Natural killer cell treated with Interleukin-12 subunit alpha and Interleukin-12 subunit beta and Interleukin-15 and Interleukin-18, amount 100 ng/mL, for 72 hours (primary cell): ENCODE measurements at regions not wholly inside any gene's neighbourhood (a gene's known extent, or its start where the extent isn't known, plus 50 kb on each side); places are given as distances from the start of the nearest gene placed in this dataset.

Experiments used
- ATAC-seq, 2 donors: fragments of 150-1000 bp; cut with Tn5 transposase in 1 of 2; sonication (Bioruptor Pico), chemical (Tn5 transposase) in 1 of 2; 2 replicates each; pipeline ENCODE4 v1.10.0; 2021
- DNase-seq: peaks from one replicate; pipeline ENCODE4 v3.0.0; 2022; ENCODE audit warnings: low spot score
- H3K27ac Mint-ChIP-seq, 2 donors: 1 replicate in 1 of 2; 2 replicates in 1 of 2; pipeline ENCODE4 v1.8.0; 2022; ENCODE audit warnings: mixed read lengths in 2 of 2, mild to moderate bottlenecking in 1 of 2, moderate library complexity in 1 of 2
- H3K27me3 Mint-ChIP-seq, 2 donors: 1 replicate in 1 of 2; 2 replicates in 1 of 2; pipeline ENCODE4 v1.8.0; 2022; ENCODE audit warnings: mixed read lengths in 2 of 2
- H3K36me3 Mint-ChIP-seq: one replicate; pipeline ENCODE4 v1.8.0; 2022; ENCODE audit warnings: mixed read lengths
- H3K4me1 Mint-ChIP-seq, 2 donors: 1 replicate in 1 of 2; 2 replicates in 1 of 2; pipeline ENCODE4 v1.8.0; 2022; ENCODE audit warnings: low read depth in 2 of 2, mixed read lengths in 2 of 2, mild to moderate bottlenecking in 1 of 2
- H3K4me3 Mint-ChIP-seq: one replicate; pipeline ENCODE4 v1.8.0; 2022; ENCODE audit warnings: mixed read lengths
- H3K9me3 Mint-ChIP-seq: 2 replicates; pipeline ENCODE4 v1.8.0; 2022; ENCODE audit warnings: mixed read lengths

- Mint-ChIP-seq H3K36me3 (no peaks in the 10 kb centered on the region), H3K9me3 (peaks cover 17% of the 10 kb centered on the region), H3K4me1 (no peaks in the 10 kb centered on the region), H3K27me3 (no peaks in the 10 kb centered on the region), H3K27ac (no peak overlapping the region), H3K4me3 (no peak overlapping the region)
- DNase-seq = no peak
- no peak for ATAC-seq
These were observed 67.5 kb upstream of the FUT9 start for GRCh38 chr6:95948324-95948723.

GRCh38 chr6:95949985-95950384, 65.8 kb upstream of the FUT9 start:
- Mint-ChIP-seq H3K9me3 (peaks cover 17% of the 10 kb centered on the region), H3K27me3 (no peaks in the 10 kb centered on the region), H3K36me3 (no peaks in the 10 kb centered on the region), H3K27ac (no peak overlapping the region), H3K4me1 (no peaks in the 10 kb centered on the region), H3K4me3 (no peak overlapping the region)
- DNase-seq = no peak
- no peak for ATAC-seq

- ATAC-seq (no peak), DNase-seq (no peak)
- H3K36me3 Mint-ChIP-seq = no peaks in the 10 kb centered on the region
- H3K27ac Mint-ChIP-seq = no peak overlapping the region
- no peaks in the 10 kb centered on the region for H3K27me3 Mint-ChIP-seq
- H3K9me3 Mint-ChIP-seq = peaks cover 6% of the 10 kb centered on the region
- H3K4me1 Mint-ChIP-seq = no peaks in the 10 kb centered on the region
- no peak overlapping the region for H3K4me3 Mint-ChIP-seq
These were observed 57.1 kb upstream of the FUT9 start for GRCh38 chr6:95958686-95959085.

GRCh38 chr6:95959261-95959660, 56.5 kb upstream of the FUT9 start:
- H3K4me1 Mint-ChIP-seq = no peaks in the 10 kb centered on the region
- ATAC-seq (no peak), DNase-seq (no peak)
- H3K9me3 Mint-ChIP-seq = peaks cover 10% of the 10 kb centered on the region
- H3K4me3 Mint-ChIP-seq = no peak overlapping the region
- no peaks in the 10 kb centered on the region for H3K27me3 Mint-ChIP-seq
- H3K36me3 Mint-ChIP-seq = no peaks in the 10 kb centered on the region
- no peak overlapping the region for H3K27ac Mint-ChIP-seq
